HEK293 (cell line): ENCODE measurements at regions not wholly inside any gene's neighbourhood (a gene's known extent, or its start where the extent isn't known, plus 50 kb on each side); places are given as distances from the start of the nearest gene placed in this dataset.
A peak's percentile ranks its signal among the peaks of the same experiment; 100 is the strongest.

ENCODE experiments used
- CTCF ChIA-PET: fragments of 350-600 bp; formaldehyde crosslinking; extraction: SDS; loops from one replicate; lab custom pipeline; 2021; ENCODE audit warnings: antibody characterized with exemption; lab: Yijun Ruan, JAX
- POLR2A ChIA-PET: fragments of 300-600 bp; formaldehyde crosslinking; extraction: SDS; loops from one replicate; lab custom pipeline; 2020; ENCODE audit warnings: antibody characterized with exemption, inconsistent platforms; lab: Yijun Ruan, JAX
- H3K27ac ChIP-seq: fragments of 200-500 bp; sonication (Bioruptor generic); 2 replicates; pipeline ENCODE4 v1.5.1; 2014; ENCODE audit warnings: low read depth, low read length, control low read depth, inconsistent platforms; ENCODE audit errors: extremely low read depth
- H3K36me3 ChIP-seq, 2 experiments: fragments of 200-500 bp in 1 of 2; sonication (Bioruptor generic) in 1 of 2; 1 replicate in 1 of 2; 2 replicates in 1 of 2; pipeline ENCODE4 v1.5.1; 2014 to 2017; ENCODE audit warnings: inconsistent platforms in 2 of 2, low read length in 2 of 2; ENCODE audit not compliant: control insufficient read depth in 2 of 2, insufficient read depth in 1 of 2
- H3K4me1 ChIP-seq: fragments of 200-500 bp; sonication (Bioruptor generic); 2 replicates; pipeline ENCODE4 v1.5.1; 2014; ENCODE audit warnings: mild to moderate bottlenecking, low read length, inconsistent platforms; ENCODE audit not compliant: control insufficient read depth, insufficient read depth
- H3K4me3 ChIP-seq: 2 replicates; pipeline ENCODE4 v1.5.1; 2011; ENCODE audit warnings: low read depth, mild to moderate bottlenecking, control low read depth, low read length, moderate library complexity
- H3K9me3 ChIP-seq: fragments of 200-500 bp; sonication (Bioruptor generic); 2 replicates; pipeline ENCODE4 v1.5.1; 2014; ENCODE audit warnings: low read depth, low read length, inconsistent platforms; ENCODE audit not compliant: control insufficient read depth, insufficient read depth
- BCL6B ChIP-seq: fragments of 450-650 bp; formaldehyde crosslinking; IDR thresholded peaks from 2 replicates; pipeline ENCODE4 v1.5.1; 2017; ENCODE audit warnings: missing biosample characterization, missing genetic modification characterization
- FEZF1 ChIP-seq: fragments of 450-650 bp; formaldehyde crosslinking; IDR thresholded peaks from 2 replicates; pipeline ENCODE4 v1.5.1; 2016; ENCODE audit warnings: missing biosample characterization, missing genetic modification characterization
- HOXA7 ChIP-seq: sonication (generic); formaldehyde crosslinking; IDR thresholded peaks from 2 replicates; pipeline ENCODE4 v1.8.1; 2022; ENCODE audit warnings: missing genetic modification reagents, borderline replicate concordance
- PATZ1 ChIP-seq: fragments of 450-650 bp; formaldehyde crosslinking; IDR thresholded peaks from 2 replicates; pipeline ENCODE4 v1.5.1; 2016; ENCODE audit warnings: missing biosample characterization, missing genetic modification characterization
- PBX3 ChIP-seq: sonication (generic); formaldehyde crosslinking; IDR thresholded peaks from 2 replicates; pipeline ENCODE4 v1.8.1; 2022; ENCODE audit warnings: mild to moderate bottlenecking, moderate library complexity, missing genetic modification reagents
- PRDM6 ChIP-seq: fragments of 450-650 bp; formaldehyde crosslinking; IDR thresholded peaks from 2 replicates; pipeline ENCODE4 v1.5.1; 2017; ENCODE audit warnings: missing biosample characterization, missing genetic modification characterization
- TCF7L2 ChIP-seq: IDR thresholded peaks from 2 replicates; pipeline ENCODE4 v1.6.1; 2011; ENCODE audit warnings: low read depth, mild to moderate bottlenecking, inconsistent platforms, low read length, moderate library complexity, borderline replicate concordance
- ZBTB48 ChIP-seq: fragments of 450-650 bp; formaldehyde crosslinking; IDR thresholded peaks from 2 replicates; pipeline ENCODE4 v1.5.1; 2016; ENCODE audit warnings: missing biosample characterization, missing genetic modification characterization
- ZIC2 ChIP-seq: fragments of 450-650 bp; formaldehyde crosslinking; IDR thresholded peaks from 2 replicates; pipeline ENCODE4 v1.5.1; 2016; ENCODE audit warnings: missing biosample characterization, missing genetic modification characterization
- ZNF174 ChIP-seq: fragments of 450-650 bp; formaldehyde crosslinking; IDR thresholded peaks from 2 replicates; pipeline ENCODE4 v1.5.0; 2017; ENCODE audit warnings: missing biosample characterization, mild to moderate bottlenecking, missing genetic modification characterization
- ZNF18 ChIP-seq: fragments of 450-650 bp; formaldehyde crosslinking; IDR thresholded peaks from 2 replicates; pipeline ENCODE4 v1.5.1; 2016; ENCODE audit warnings: missing biosample characterization, missing genetic modification characterization
- ZNF19 ChIP-seq: fragments of 450-650 bp; formaldehyde crosslinking; IDR thresholded peaks from 2 replicates; pipeline ENCODE4; 2016; ENCODE audit warnings: missing biosample characterization, missing genetic modification characterization, low read depth
- ZNF2 ChIP-seq: fragments of 450-650 bp; formaldehyde crosslinking; IDR thresholded peaks from 2 replicates; pipeline ENCODE4 v1.5.1; 2016; ENCODE audit warnings: missing biosample characterization, missing genetic modification characterization
- ZNF266 ChIP-seq: fragments of 450-650 bp; formaldehyde crosslinking; IDR thresholded peaks from 2 replicates; pipeline ENCODE4 v1.5.1; 2016; ENCODE audit warnings: missing biosample characterization, missing genetic modification characterization, low read depth
- ZNF48 ChIP-seq: fragments of 450-650 bp; formaldehyde crosslinking; IDR thresholded peaks from 2 replicates; pipeline ENCODE4 v1.5.1; 2016; ENCODE audit warnings: missing biosample characterization, missing genetic modification characterization
- ZNF544 ChIP-seq: fragments of 450-650 bp; formaldehyde crosslinking; IDR thresholded peaks from 2 replicates; pipeline ENCODE4 v1.5.0; 2017; ENCODE audit warnings: missing biosample characterization, missing genetic modification characterization
- ZNF561 ChIP-seq: fragments of 450-650 bp; IDR thresholded peaks from 2 replicates; pipeline ENCODE4 v1.5.1; 2018; ENCODE audit warnings: missing biosample characterization, missing genetic modification characterization, borderline replicate concordance
- ZNF704 ChIP-seq: fragments of 450-650 bp; formaldehyde crosslinking; IDR thresholded peaks from 2 replicates; pipeline ENCODE4 v1.5.1; 2016; ENCODE audit warnings: missing biosample characterization, missing genetic modification characterization
- ZSCAN16 ChIP-seq: fragments of 450-650 bp; formaldehyde crosslinking; IDR thresholded peaks from 2 replicates; pipeline ENCODE4 v1.5.1; 2016; ENCODE audit warnings: missing biosample characterization, missing genetic modification characterization
- ZSCAN4 ChIP-seq: fragments of 450-650 bp; formaldehyde crosslinking; IDR thresholded peaks from 2 replicates; pipeline ENCODE4 v1.5.1; 2017; ENCODE audit warnings: missing biosample characterization, missing genetic modification characterization

GRCh38 chrX:129025376-129025775 lies 497.9 kb downstream of the SMARCA1 start:
- ChIA-PET CTCF (no interaction called here), POLR2A (no interaction called here)
- no peak for TF ChIP-seq PRDM6 (tag by site-specific recombination)
- no peak for TF ChIP-seq ZNF174 (tag by site-specific recombination)
- no peak for TF ChIP-seq ZNF2 (tag by site-specific recombination)
- no peak for TF ChIP-seq PATZ1
- no peak for TF ChIP-seq ZSCAN16 (tag by site-specific recombination)
- peak; percentile 55; the same call in 1 of the 2 replicates for TF ChIP-seq TCF7L2

GRCh38 chrX:129019412-129019811 lies 503.9 kb downstream of the SMARCA1 start:
- H3K4me3 ChIP-seq, result no peak overlapping the region
- H3K9me3 ChIP-seq, result no peaks in the 10 kb centered on the region
- TF ChIP-seq ZSCAN4 (no peak), PBX3 (CRISPR knock-in tag) (no peak), ZNF19 (tag by site-specific recombination) (no peak), ZNF48 (tag by site-specific recombination) (no peak), FEZF1 (tag by site-specific recombination) (no peak), ZNF544 (tag by site-specific recombination) (no peak), BCL6B (tag by site-specific recombination) (no peak), ZIC2 (no peak), ZNF704 (tag by site-specific recombination) (no peak), ZBTB48 (tag by site-specific recombination) (no peak), ZNF561 (tag by site-specific recombination) (no peak), HOXA7 (CRISPR knock-in tag) (no peak), PATZ1 (no peak), ZNF18 (no peak), ZNF266 (tag by site-specific recombination) (no peak)
- H3K4me1 ChIP-seq, result no peaks in the 10 kb centered on the region
- ChIA-PET CTCF (no interaction called here), POLR2A (no interaction called here)
- H3K36me3 ChIP-seq, result no peaks in the 10 kb centered on the region
- H3K27ac ChIP-seq, result no peak overlapping the region

More at GRCh38 chrX:129025376-129025775, 497.9 kb downstream of the SMARCA1 start:
- Histone ChIP-seq H3K9me3 (no peaks in the 10 kb centered on the region), H3K36me3 (no peaks in the 10 kb centered on the region), H3K4me3 (no peak overlapping the region), H3K27ac (no peak overlapping the region), H3K4me1 (no peaks in the 10 kb centered on the region)
